Lower lobe of right lung (tissue), 2 donors: ENCODE measurements at regions not wholly inside any gene's neighbourhood (a gene's known extent, or its start where the extent isn't known, plus 50 kb on each side); places are given as distances from the start of the nearest gene placed in this dataset.

Experiments used
- ATAC-seq, 2 donors: fragments of 200-7000 bp; cut with Tn5 transposase; one replicate each; pipeline ENCODE4 v1.9.1; 2020 to 2022; ENCODE audit warnings: mild to moderate bottlenecking in 2 of 2, moderate library complexity in 2 of 2
- DNase-seq: peaks from one replicate; pipeline ENCODE4 v3.0.0-alpha.2; 2020
- H3K27ac ChIP-seq: fragments of 200-600 bp; one replicate; pipeline ENCODE4 v1.8.0; 2022
- H3K27me3 ChIP-seq: fragments of 200-600 bp; one replicate; pipeline ENCODE4 v1.8.0; 2022; ENCODE audit warnings: low read depth
- H3K36me3 ChIP-seq: fragments of 200-600 bp; one replicate; pipeline ENCODE4 v1.8.0; 2022; ENCODE audit warnings: mild to moderate bottlenecking
- H3K4me1 ChIP-seq: fragments of 200-600 bp; one replicate; pipeline ENCODE4 v1.8.0; 2022
- H3K4me3 ChIP-seq: fragments of 200-600 bp; one replicate; pipeline ENCODE4 v1.8.0; 2022; ENCODE audit warnings: mild to moderate bottlenecking
- H3K9me3 ChIP-seq: fragments of 200-600 bp; one replicate; pipeline ENCODE4 v1.8.0; 2022
- intact Hi-C: fragments of 100-400 bp; cut with DNase I; formaldehyde crosslinking; loops from one replicate; pipeline ENCODE4 v1.11.0; 2022
- TF ChIP-seq, protein P1 (sequence below): fragments of 200-600 bp; IDR thresholded peaks from one replicate; pipeline ENCODE4 v1.8.0; 2022; ENCODE audit warnings: antibody characterized with exemption, mild to moderate bottlenecking
- donor health status: DM: no; HTN: yes; CAD: no; lungs with severe emphysema.

DNA sequence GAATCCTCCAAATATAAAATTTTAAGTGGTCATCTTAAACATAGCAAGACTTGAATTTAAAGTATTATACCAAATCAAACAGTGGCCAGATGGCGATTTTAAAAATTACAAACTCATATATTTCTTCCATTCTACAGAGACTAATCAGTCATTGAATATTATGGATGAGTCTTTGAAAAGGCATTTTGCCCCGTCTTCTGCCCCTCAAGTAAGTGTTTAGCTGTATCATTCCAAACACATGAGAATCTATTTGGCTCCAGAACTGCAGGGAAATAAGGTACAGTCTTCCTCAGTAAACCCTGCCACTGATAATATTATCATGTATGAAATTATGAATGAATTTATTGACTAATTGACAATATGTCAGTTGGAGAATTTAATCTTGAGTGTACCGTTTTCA, 191.0 kb downstream of the SLC7A11 start:
- H3K36me3 ChIP-seq, result no peaks in the 10 kb centered on the region
- DNase-seq (no peak), ATAC-seq (no peak)
- H3K4me3 ChIP-seq, result no peak overlapping the region
- no peaks in the 10 kb centered on the region for H3K27me3 ChIP-seq
- TF ChIP-seq, protein P1, sequence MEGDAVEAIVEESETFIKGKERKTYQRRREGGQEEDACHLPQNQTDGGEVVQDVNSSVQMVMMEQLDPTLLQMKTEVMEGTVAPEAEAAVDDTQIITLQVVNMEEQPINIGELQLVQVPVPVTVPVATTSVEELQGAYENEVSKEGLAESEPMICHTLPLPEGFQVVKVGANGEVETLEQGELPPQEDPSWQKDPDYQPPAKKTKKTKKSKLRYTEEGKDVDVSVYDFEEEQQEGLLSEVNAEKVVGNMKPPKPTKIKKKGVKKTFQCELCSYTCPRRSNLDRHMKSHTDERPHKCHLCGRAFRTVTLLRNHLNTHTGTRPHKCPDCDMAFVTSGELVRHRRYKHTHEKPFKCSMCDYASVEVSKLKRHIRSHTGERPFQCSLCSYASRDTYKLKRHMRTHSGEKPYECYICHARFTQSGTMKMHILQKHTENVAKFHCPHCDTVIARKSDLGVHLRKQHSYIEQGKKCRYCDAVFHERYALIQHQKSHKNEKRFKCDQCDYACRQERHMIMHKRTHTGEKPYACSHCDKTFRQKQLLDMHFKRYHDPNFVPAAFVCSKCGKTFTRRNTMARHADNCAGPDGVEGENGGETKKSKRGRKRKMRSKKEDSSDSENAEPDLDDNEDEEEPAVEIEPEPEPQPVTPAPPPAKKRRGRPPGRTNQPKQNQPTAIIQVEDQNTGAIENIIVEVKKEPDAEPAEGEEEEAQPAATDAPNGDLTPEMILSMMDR, result no peak
- H3K4me1 ChIP-seq, result no peaks in the 10 kb centered on the region
- intact Hi-C loops, result no loop called here
- no peaks in the 10 kb centered on the region for H3K9me3 ChIP-seq
- no peak overlapping the region for H3K27ac ChIP-seq

DNA sequence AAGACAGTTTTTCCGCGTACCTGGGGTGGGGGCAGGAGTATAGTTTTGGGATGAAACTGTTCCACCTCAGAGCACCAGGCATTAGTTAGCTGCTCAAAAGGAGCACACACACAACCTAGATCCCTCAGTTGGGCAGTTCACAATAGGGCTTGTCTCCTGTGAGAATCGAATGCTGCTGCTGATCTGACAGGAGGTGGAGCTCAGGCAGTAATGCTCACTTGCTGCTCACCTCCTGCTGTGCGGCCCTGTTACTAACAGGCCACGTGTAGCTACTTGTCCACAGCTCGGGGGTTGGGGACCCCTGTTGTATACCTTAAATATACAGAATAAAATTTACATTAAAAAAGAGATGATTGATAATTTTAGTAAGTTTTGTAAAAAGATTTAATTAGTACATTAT, 191.5 kb downstream of the SLC7A11 start:
- DNase-seq (no peak), ATAC-seq (no peak)
- intact Hi-C loops, result no loop called here
- Histone ChIP-seq H3K4me3 (no peak overlapping the region), H3K27ac (no peak overlapping the region), H3K36me3 (no peaks in the 10 kb centered on the region), H3K27me3 (no peaks in the 10 kb centered on the region), H3K4me1 (no peaks in the 10 kb centered on the region), H3K9me3 (no peaks in the 10 kb centered on the region)
- TF ChIP-seq, protein P1, result no peak

DNA sequence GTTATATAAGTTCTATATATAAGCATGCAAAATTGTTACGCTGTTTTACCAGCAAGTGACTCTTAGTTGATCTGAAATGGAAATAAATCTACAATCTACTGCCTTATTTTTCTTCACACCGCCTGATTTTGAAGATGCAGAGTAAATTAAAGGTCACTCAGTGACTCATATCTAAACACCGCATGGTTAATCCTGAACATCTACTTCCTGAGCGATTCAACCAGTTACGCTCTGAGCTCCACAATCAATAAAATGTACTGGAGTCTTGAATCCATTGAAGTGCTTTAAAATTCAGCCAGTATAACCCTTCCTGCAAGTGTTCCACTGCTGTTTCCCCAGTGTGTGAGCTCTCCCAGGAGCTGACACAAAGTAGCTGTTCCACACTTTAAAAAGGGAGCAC, 192.8 kb downstream of the SLC7A11 start:
- TF ChIP-seq, protein P1, result no peak
- no peaks in the 10 kb centered on the region for H3K9me3 ChIP-seq
- no peaks in the 10 kb centered on the region for H3K36me3 ChIP-seq
- no peak for DNase-seq
- ATAC-seq, result no peak
- H3K27ac ChIP-seq, result no peak overlapping the region
- intact Hi-C loops, result no loop called here
- H3K4me1 ChIP-seq, result no peaks in the 10 kb centered on the region
- H3K4me3 ChIP-seq, result no peak overlapping the region
- H3K27me3 ChIP-seq, result no peaks in the 10 kb centered on the region

DNA sequence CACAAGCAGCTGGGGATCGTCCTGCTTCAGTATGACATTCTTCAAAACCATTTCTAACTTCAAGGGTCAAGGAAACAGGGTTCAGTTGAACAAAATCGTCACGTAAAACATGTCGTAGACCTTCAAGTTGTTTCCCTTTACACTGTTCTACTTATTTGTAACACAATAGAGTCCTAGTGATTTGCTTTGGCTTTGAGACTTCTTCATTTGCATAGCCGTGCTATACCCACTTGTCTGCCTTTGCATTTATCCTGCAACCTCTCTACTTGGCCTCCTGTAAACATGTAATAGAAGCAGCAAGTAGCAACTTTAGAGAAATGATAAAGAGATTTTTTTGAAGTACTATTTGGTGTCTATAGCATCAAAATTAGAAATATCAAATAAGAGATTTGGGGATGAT, 194.9 kb downstream of the SLC7A11 start:
- intact Hi-C loops, result no loop called here
- H3K9me3 ChIP-seq, result no peaks in the 10 kb centered on the region
- H3K27ac ChIP-seq, result no peak overlapping the region
- H3K4me3 ChIP-seq, result no peak overlapping the region
- no peaks in the 10 kb centered on the region for H3K4me1 ChIP-seq
- no peaks in the 10 kb centered on the region for H3K36me3 ChIP-seq
- no peaks in the 10 kb centered on the region for H3K27me3 ChIP-seq
- no peak for ATAC-seq
- DNase-seq, result no peak
- TF ChIP-seq, protein P1, result no peak

DNA sequence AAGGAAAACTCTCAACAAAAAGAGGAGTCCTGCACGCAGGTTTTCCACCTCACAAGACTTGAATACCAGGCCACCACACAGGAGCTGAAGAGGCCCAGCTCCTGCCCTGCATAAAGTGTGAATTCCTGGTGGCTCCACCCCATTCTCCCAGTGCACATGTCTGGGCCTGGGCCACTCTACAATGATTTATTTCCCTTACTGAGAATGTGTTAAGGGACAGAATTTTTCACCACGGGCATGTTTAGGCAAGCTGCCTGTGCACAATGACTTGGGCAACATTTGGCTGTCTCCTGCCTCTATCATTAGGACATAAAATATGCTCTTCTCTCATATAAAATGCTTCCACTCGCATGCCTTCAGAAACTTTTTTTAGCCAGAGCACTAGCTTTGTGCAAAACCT, 197.1 kb downstream of the SLC7A11 start:
- H3K27ac ChIP-seq, result no peak overlapping the region

More for the DNA sequence above, 197.1 kb downstream of the SLC7A11 start:
- no peak overlapping the region for H3K4me3 ChIP-seq
- no peak for DNase-seq
- no peaks in the 10 kb centered on the region for H3K27me3 ChIP-seq
- TF ChIP-seq, protein P1, result no peak
- H3K4me1 ChIP-seq, result no peaks in the 10 kb centered on the region
- intact Hi-C loops, result no loop called here
- no peaks in the 10 kb centered on the region for H3K36me3 ChIP-seq
- no peaks in the 10 kb centered on the region for H3K9me3 ChIP-seq
- ATAC-seq, result no peak
